Astrocyte (in vitro differentiated cells and primary cell): ENCODE measurements at regions not wholly inside any gene's neighbourhood (a gene's known extent, or its start where the extent isn't known, plus 50 kb on each side); places are given as distances from the start of the nearest gene placed in this dataset.
A peak's percentile ranks its signal among the peaks of the same experiment; 100 is the strongest.

Source experiments
- DNase-seq: peaks from one replicate; pipeline ENCODE4 v3.0.0-alpha.2; 2010; ENCODE audit warnings: low read depth
- FAIRE-seq: peaks from 2 replicates; lab custom pipeline; 2011; peaks lifted over from hg19 to GRCh38; lab: Jason Lieb, UNC
- H2AFZ ChIP-seq: 2 replicates; pipeline ENCODE4 v1.6.0; 2012; ENCODE audit warnings: low read depth, low read length, inconsistent platforms
- H3K27ac ChIP-seq: 2 replicates; pipeline ENCODE4 v1.5.1; 2011; ENCODE audit warnings: low read depth, low read length, inconsistent platforms
- H3K27me3 ChIP-seq: 2 replicates; pipeline ENCODE4 v1.6.0; 2011; ENCODE audit warnings: low read length, inconsistent platforms; ENCODE audit not compliant: insufficient read depth
- H3K36me3 ChIP-seq: 2 replicates; pipeline ENCODE4 v1.5.1; 2011; ENCODE audit warnings: low read length, inconsistent platforms; ENCODE audit not compliant: insufficient read depth
- H3K4me1 ChIP-seq: 2 replicates; pipeline ENCODE4 v1.5.1; 2011; ENCODE audit warnings: low read length, inconsistent platforms; ENCODE audit not compliant: insufficient read depth
- H3K4me2 ChIP-seq: 2 replicates; pipeline ENCODE4 v1.6.0; 2012; ENCODE audit warnings: low read length, inconsistent platforms
- H3K4me3 ChIP-seq: 2 replicates; pipeline ENCODE4 v1.5.1; 2011; ENCODE audit warnings: low read depth, mild to moderate bottlenecking, low read length, inconsistent platforms; ENCODE audit not compliant: insufficient read depth
- H3K79me2 ChIP-seq: 2 replicates; pipeline ENCODE4 v1.6.0; 2012; ENCODE audit warnings: mild to moderate bottlenecking, low read length, inconsistent platforms; ENCODE audit not compliant: insufficient read depth
- H3K9ac ChIP-seq: 2 replicates; pipeline ENCODE4 v1.6.0; 2012; ENCODE audit warnings: mild to moderate bottlenecking, low read length, inconsistent platforms
- H3K9me3 ChIP-seq: 2 replicates; pipeline ENCODE4 v1.5.1; 2012; ENCODE audit warnings: low read depth, mild to moderate bottlenecking, low read length, inconsistent platforms; ENCODE audit not compliant: insufficient read depth
- H4K20me1 ChIP-seq: 2 replicates; pipeline ENCODE4 v1.6.0; 2012; ENCODE audit warnings: low read length, inconsistent platforms; ENCODE audit not compliant: insufficient read depth
- H3K27ac Mint-ChIP-seq: one replicate; pipeline ENCODE4 v1.8.0; 2021; ENCODE audit warnings: mild to moderate bottlenecking, mixed read lengths; ENCODE audit not compliant: unreplicated experiment
- H3K27me3 Mint-ChIP-seq: one replicate; pipeline ENCODE4 v1.8.0; 2021; ENCODE audit warnings: low read depth, mixed read lengths; ENCODE audit not compliant: unreplicated experiment
- H3K36me3 Mint-ChIP-seq: one replicate; pipeline ENCODE4 v1.8.0; 2021; ENCODE audit warnings: low read depth, mixed read lengths; ENCODE audit not compliant: unreplicated experiment
- H3K4me1 Mint-ChIP-seq: one replicate; pipeline ENCODE4 v1.8.0; 2021; ENCODE audit warnings: low read depth, mixed read lengths; ENCODE audit not compliant: unreplicated experiment
- H3K4me3 Mint-ChIP-seq: one replicate; pipeline ENCODE4 v1.8.0; 2021; ENCODE audit warnings: mild to moderate bottlenecking, moderate library complexity, mixed read lengths; ENCODE audit not compliant: unreplicated experiment
- H3K9me3 Mint-ChIP-seq: one replicate; pipeline ENCODE4 v1.8.0; 2021; ENCODE audit warnings: mild to moderate bottlenecking, mixed read lengths; ENCODE audit not compliant: unreplicated experiment
- EZH2 ChIP-seq: IDR thresholded peaks from 2 replicates; pipeline ENCODE4 v1.6.1; 2012; ENCODE audit warnings: mild to moderate bottlenecking, low read length, inconsistent platforms; ENCODE audit not compliant: insufficient read depth
- TF ChIP-seq, protein P1 (sequence below): IDR thresholded peaks from 2 replicates; pipeline ENCODE4 v1.5.1; 2011; ENCODE audit warnings: low read depth, mild to moderate bottlenecking, inconsistent platforms, low read length, moderate library complexity; ENCODE audit not compliant: insufficient read depth

DNA sequence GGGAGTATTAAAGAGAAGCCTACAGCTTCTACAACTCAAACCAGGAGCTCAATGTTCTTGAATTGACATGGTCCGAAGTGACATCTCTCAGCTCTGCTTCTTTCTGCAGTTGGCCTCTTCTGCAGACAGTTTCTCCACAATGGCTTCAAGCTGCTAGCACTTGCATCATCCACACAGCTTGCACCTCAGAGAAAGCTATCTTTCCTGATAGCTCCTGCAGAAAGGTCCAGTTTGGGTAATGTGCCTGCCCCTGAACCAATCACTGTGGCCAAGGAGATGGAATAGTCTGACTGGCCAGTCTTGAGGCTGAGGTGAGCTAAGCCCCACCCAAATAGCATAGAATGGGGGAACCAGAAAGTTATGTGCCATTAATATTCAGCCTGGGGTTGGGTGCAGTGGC is 95.8 kb upstream of the ABCA1 start:
- H3K4me1 Mint-ChIP-seq = peaks cover 17% of the 10 kb centered on the region
- no peaks in the 10 kb centered on the region for H3K27me3 ChIP-seq
- no peaks in the 10 kb centered on the region for H3K27me3 Mint-ChIP-seq
- H4K20me1 ChIP-seq = no peaks in the 10 kb centered on the region
- H3K27ac Mint-ChIP-seq = no peak overlapping the region
- no peaks in the 10 kb centered on the region for H3K9me3 Mint-ChIP-seq
- no peak overlapping the region for H2AFZ ChIP-seq
- DNase-seq (no peak), FAIRE-seq (no peak)
- H3K9ac ChIP-seq = no peak overlapping the region
- no peak overlapping the region for H3K4me2 ChIP-seq
- H3K36me3 Mint-ChIP-seq = no peaks in the 10 kb centered on the region
- H3K27ac ChIP-seq = no peak overlapping the region
- H3K4me3 Mint-ChIP-seq = no peak overlapping the region
- H3K79me2 ChIP-seq = no peaks in the 10 kb centered on the region
- no peaks in the 10 kb centered on the region for H3K9me3 ChIP-seq
- H3K36me3 ChIP-seq = no peaks in the 10 kb centered on the region
- TF ChIP-seq, protein P1, sequence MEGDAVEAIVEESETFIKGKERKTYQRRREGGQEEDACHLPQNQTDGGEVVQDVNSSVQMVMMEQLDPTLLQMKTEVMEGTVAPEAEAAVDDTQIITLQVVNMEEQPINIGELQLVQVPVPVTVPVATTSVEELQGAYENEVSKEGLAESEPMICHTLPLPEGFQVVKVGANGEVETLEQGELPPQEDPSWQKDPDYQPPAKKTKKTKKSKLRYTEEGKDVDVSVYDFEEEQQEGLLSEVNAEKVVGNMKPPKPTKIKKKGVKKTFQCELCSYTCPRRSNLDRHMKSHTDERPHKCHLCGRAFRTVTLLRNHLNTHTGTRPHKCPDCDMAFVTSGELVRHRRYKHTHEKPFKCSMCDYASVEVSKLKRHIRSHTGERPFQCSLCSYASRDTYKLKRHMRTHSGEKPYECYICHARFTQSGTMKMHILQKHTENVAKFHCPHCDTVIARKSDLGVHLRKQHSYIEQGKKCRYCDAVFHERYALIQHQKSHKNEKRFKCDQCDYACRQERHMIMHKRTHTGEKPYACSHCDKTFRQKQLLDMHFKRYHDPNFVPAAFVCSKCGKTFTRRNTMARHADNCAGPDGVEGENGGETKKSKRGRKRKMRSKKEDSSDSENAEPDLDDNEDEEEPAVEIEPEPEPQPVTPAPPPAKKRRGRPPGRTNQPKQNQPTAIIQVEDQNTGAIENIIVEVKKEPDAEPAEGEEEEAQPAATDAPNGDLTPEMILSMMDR = no peak
- TF ChIP-seq EZH2 = no peak
- no peak overlapping the region for H3K4me3 ChIP-seq
- peaks cover 13% of the 10 kb centered on the region for H3K4me1 ChIP-seq

DNA sequence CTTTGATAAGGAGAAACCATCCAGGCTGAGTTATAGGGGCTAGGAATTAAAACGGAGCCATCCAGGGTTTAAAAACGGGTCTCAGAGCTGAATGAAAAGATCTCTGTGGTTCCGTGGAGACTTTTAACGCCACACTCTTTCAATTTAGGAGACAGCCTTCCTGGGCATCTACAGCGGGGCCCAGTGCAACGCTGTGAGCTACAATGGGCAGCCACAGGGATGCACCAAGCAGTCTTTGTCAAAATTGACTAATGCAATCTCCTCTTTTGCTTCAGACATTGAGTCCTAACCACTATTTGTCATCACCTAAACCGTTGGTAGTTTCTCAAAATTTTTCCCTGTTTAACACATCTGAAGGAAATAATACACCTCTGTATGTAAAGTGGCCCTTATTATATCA is 96.6 kb upstream of the ABCA1 start:
- no peaks in the 10 kb centered on the region for H4K20me1 ChIP-seq
- Mint-ChIP-seq H3K27me3 (no peaks in the 10 kb centered on the region), H3K4me1 (peaks cover 17% of the 10 kb centered on the region), H3K4me3 (no peak overlapping the region), H3K27ac (no peak overlapping the region), H3K36me3 (no peaks in the 10 kb centered on the region), H3K9me3 (no peaks in the 10 kb centered on the region)
- no peak for DNase-seq
- no peak overlapping the region for H3K4me2 ChIP-seq
- FAIRE-seq = no peak
- H3K27me3 ChIP-seq = no peaks in the 10 kb centered on the region
- TF ChIP-seq EZH2 = no peak
- TF ChIP-seq, protein P1 = no peak
- H3K4me3 ChIP-seq = no peak overlapping the region
- H3K36me3 ChIP-seq = no peaks in the 10 kb centered on the region
- no peaks in the 10 kb centered on the region for H3K79me2 ChIP-seq
- H3K27ac ChIP-seq = no peak overlapping the region
- H2AFZ ChIP-seq = no peak overlapping the region
- H3K9me3 ChIP-seq = no peaks in the 10 kb centered on the region
- no peak overlapping the region for H3K9ac ChIP-seq
- H3K4me1 ChIP-seq = peaks cover 13% of the 10 kb centered on the region

DNA sequence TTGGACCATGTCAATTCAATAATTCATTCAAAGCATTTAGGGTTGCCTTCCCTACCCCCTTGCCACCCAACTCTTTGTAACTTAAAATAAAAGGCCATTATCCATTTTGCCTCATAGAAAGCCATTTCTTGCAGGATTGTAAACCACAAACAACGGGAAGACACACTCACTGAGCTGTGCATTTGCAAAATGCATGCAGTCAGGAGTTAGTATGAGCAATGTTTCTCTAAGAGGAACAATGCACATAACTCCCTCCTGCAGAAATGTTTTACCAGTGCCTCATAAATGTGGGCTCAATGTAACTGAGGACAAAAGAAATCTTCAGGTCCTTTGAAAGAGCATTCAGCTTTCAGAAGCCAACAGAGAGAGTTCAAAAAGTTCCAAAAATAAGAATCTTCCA is 98.5 kb upstream of the ABCA1 start:
- Mint-ChIP-seq H3K4me3 (no peak overlapping the region), H3K4me1 (peaks cover 17% of the 10 kb centered on the region), H3K27me3 (no peaks in the 10 kb centered on the region), H3K9me3 (peaks cover 2% of the 10 kb centered on the region), H3K36me3 (no peaks in the 10 kb centered on the region), H3K27ac (peak overlapping the region; percentile 70)
- Histone ChIP-seq H3K27me3 (no peaks in the 10 kb centered on the region), H3K4me1 (peaks cover 13% of the 10 kb centered on the region), H3K4me2 (peak overlapping the region; percentile 42), H3K36me3 (no peaks in the 10 kb centered on the region), H3K79me2 (no peaks in the 10 kb centered on the region), H3K4me3 (no peak overlapping the region), H2AFZ (peak overlapping the region; percentile 10), H4K20me1 (no peaks in the 10 kb centered on the region), H3K27ac (peak overlapping the region; percentile 57), H3K9ac (peak overlapping the region; percentile 61), H3K9me3 (no peaks in the 10 kb centered on the region)
- TF ChIP-seq, protein P1 = no peak
- DNase-seq (peak; percentile 73), FAIRE-seq (no peak)
